ENCODE measurements at regions not wholly inside any gene's neighbourhood (a gene's known extent, or its start where the extent isn't known, plus 50 kb on each side); places are given as distances from the start of the nearest gene placed in this dataset.

DNA sequence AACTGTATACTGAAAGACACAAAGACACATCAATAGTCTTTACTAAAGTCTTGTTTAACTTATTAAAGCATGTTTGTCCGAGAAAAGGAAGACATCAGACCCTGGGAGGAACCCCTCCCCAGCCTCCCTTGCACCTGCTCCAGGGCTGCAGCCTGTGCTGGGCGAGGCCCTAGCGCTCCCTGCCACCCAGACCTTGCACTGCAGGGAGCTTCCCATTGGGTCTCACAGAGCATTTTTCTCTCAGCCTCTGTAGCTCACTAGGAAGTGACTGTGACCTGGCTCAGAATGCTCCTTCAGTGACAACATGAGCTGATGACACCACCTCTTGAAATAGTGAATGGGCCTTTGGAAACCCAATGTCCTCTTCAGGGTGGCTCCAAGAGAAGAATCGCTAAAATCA is 461.2 kb downstream of the TMEM121 start (continued):
- no peak for TF ChIP-seq CTBP2 (IDR thresholded peaks at IDR 0.05; ENCODE audit: borderline replicate concordance, insufficient read depth, insufficient read length, low read length)

Data from H1 (cell line).